ENCODE measurements at regions not wholly inside any gene's neighbourhood (a gene's known extent, or its start where the extent isn't known, plus 50 kb on each side); places are given as distances from the start of the nearest gene placed in this dataset.

DNA sequence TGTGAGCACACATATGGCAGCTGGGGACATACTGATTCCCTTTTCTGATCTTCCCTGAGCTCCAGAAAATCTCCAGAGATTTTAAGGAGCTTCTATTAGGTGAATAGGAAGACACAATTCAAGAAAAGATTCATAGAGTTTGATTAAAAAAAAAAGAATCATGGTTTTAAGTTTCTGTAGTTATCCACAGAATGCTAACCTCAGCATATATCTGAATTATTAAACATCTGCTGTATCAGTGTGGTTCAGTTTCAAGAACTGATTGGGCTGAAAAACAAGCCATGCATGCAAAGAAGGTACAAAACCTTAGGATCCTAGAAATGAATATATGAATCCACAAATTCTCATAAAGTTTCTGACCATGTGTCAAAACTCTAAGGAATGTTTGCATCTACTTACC, 94.1 kb upstream of the ZNF438 start:
- TF ChIP-seq CTCF (IDR thresholded peaks at IDR 0.05), result no peak

DNA sequence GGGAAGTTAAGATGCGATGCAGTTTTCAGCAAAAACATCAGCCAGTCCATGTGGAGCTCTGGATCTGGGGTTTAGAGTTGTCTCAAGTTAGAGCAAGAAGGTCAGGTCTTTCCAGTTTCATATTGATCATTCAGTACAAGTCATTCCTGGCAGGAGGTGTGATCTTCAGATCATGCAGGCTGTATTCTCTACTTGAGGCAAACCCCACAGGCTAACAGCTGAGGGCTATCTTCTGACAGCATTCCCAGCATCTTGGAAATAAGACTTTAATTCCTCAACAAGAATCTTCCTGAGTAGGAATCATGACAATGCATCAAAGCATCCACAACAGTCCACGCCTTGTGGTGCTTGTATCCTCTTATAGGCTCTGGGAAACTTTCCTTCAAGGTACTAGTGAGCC, 94.9 kb upstream of the ZNF438 start:
- TF ChIP-seq CTCF (IDR thresholded peaks at IDR 0.05), result no peak

GRCh38 chr10:31128536-31128935, 96.9 kb upstream of the ZNF438 start:
- no peak for TF ChIP-seq CTCF (IDR thresholded peaks at IDR 0.05)

DNA sequence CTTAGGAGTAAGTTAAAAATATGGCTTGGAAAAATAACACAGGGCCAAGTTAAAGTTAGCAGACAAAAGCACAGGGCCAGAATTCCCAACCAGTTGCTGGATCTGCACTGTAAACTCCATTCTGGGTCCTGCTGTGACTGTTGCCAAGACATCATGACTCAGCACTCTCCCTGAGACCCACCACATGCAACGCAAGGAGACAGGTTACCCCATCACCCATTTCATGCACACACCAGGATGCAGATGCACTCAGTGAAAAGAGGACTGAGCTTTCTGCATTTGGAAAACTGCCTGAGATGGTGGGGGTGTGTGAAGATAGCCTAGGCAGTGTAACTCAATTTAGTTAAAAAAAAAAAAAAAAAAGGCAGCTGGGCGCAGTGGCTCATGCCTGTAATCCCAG, 97.6 kb upstream of the ZNF438 start:
- no peak for TF ChIP-seq CTCF (IDR thresholded peaks at IDR 0.05)

- TF ChIP-seq CTCF (IDR thresholded peaks at IDR 0.05), result no peak
Measured at GRCh38 chr10:31129880-31130405, 98.3 kb upstream of the ZNF438 start.

DNA sequence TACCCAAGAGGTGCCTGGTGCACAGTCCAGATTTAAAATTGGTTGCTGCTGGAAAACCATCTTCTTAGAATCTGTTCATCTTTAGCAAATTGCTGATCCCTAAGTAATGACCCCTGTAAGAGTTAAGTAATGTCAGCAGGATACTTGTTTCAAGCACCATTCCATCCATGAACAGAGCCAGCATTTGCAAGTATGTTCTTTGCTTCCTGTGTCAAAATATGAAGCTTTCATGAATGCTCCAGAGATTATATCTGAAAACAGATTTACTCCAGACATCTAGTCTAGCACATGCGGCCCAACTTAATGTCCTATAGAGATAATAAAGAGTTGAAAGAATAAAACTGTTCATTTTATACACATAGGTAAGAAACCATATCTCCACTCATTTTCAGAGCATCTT, 98.7 kb upstream of the ZNF438 start:
- no peak for TF ChIP-seq CTCF (IDR thresholded peaks at IDR 0.05)

DNA sequence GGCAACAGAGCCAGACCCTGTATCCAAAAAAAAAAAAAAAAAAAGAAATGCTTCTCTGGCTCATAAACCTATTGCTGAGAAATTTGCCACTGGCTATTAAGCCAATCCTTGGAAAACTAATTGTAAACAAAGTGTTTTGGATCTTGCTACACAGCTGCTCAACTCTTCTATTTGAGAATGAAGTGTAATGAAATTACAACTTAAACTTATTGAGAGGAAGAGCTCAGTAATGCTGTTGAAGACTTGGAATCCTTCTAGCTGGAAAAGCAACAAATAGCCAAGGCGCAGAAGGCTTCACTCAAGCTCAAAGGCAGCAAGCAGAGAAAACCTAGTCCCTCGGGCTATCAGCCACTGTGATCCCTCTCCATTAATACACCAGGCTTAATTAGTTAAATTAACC, 99.6 kb upstream of the ZNF438 start:
- TF ChIP-seq CTCF (IDR thresholded peaks at IDR 0.05), result no peak

DNA sequence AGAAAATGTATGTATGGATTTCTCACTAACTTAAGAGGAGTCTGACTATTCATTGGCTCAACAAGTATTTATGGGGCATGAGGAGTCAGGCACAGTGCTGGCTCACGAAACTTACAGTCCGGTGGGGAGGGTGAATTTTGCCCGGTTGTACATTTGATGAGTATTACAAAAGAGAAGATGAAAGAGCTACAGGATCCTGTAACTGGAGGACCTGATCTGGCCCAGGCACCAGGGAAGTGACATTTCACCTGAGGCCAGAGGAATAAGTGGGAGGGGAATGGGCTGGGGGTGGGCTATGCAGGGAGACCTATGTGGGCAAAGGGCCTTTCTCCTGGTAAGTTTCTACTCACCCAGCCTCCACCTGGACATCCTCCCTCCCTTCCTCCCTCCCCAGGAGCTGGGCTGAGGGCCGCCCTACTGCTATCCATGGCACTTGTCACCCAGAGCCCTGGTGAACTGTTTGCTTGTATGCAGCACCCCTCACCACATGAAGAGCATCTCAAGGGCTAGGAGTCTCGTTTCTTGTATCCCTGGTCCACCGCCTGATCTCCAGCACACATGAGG, 101.1 kb upstream of the ZNF438 start:
- TF ChIP-seq CTCF (IDR thresholded peaks at IDR 0.05), result no peak

Data from LNCAP (cell line).